CD14-positive monocyte (primary cell): ENCODE measurements at regions not wholly inside any gene's neighbourhood (a gene's known extent, or its start where the extent isn't known, plus 50 kb on each side); places are given as distances from the start of the nearest gene placed in this dataset.

Experiments used
- DNase-seq, 3 donors: peaks; one replicate each; pipeline ENCODE4 v3.0.0-alpha.2; 2011 to 2022
- H2AFZ ChIP-seq: 2 replicates; pipeline ENCODE4 v1.6.0; 2012; ENCODE audit warnings: mild to moderate bottlenecking, low read depth, low read length, inconsistent platforms; ENCODE audit not compliant: insufficient read depth, poor library complexity, severe bottlenecking
- H3K27ac ChIP-seq, 2 donors: 1 replicate in 1 of 2; 2 replicates in 1 of 2; pipeline ENCODE4 v1.5.1; 2012 to 2013; ENCODE audit warnings: low read length in 2 of 2, control low read depth in 1 of 2, inconsistent platforms in 1 of 2, low read depth in 1 of 2, mild to moderate bottlenecking in 1 of 2
- H3K27me3 ChIP-seq, 2 donors: one replicate each; pipeline versions ENCODE4 v1.6.0 to v1.6.1; 2011 to 2013; ENCODE audit warnings: low read length in 2 of 2; ENCODE audit not compliant: control insufficient read depth in 2 of 2, insufficient read depth in 2 of 2
- H3K36me3 ChIP-seq, 2 donors: replicated peaks in 1 of 2; 1 replicate in 1 of 2; 2 replicates in 1 of 2; pipeline versions ENCODE4 v1.5.1 to v1.6.1; 2012 to 2013; ENCODE audit warnings: low read length in 2 of 2, control low read depth in 1 of 2, inconsistent platforms in 1 of 2, mild to moderate bottlenecking in 1 of 2; ENCODE audit not compliant: insufficient read depth in 2 of 2, control insufficient read depth in 1 of 2
- H3K4me1 ChIP-seq, 2 donors: 1 replicate in 1 of 2; 2 replicates in 1 of 2; pipeline versions ENCODE4 v1.5.1 to v1.6.1; 2012 to 2013; ENCODE audit warnings: low read length in 2 of 2, control low read depth in 1 of 2, inconsistent platforms in 1 of 2, mild to moderate bottlenecking in 1 of 2, moderate library complexity in 1 of 2; ENCODE audit not compliant: insufficient read depth in 2 of 2, control insufficient read depth in 1 of 2
- H3K4me2 ChIP-seq: replicated peaks from 2 replicates; pipeline ENCODE3; 2012; ENCODE audit warnings: low read length, moderate library complexity, mild to moderate bottlenecking; ENCODE audit not compliant: poor library complexity, severe bottlenecking; ENCODE audit errors: extremely low read depth
- H3K4me3 ChIP-seq, 3 experiments: fragments of 200-600 bp in 1 of 3; sonication (generic) in 1 of 3; replicated peaks in 1 of 3; 1 replicate in 2 of 3; 2 replicates in 1 of 3; pipeline ENCODE4 v1.5.1; 2011 to 2013; ENCODE audit warnings: low read length in 3 of 3, mild to moderate bottlenecking in 3 of 3, control low read depth in 2 of 3, low read depth in 2 of 3, inconsistent platforms in 1 of 3, moderate library complexity in 1 of 3
- H3K79me2 ChIP-seq: 2 replicates; pipeline ENCODE4 v1.6.0; 2012; ENCODE audit warnings: mild to moderate bottlenecking, control low read depth, inconsistent platforms, low read length, moderate library complexity; ENCODE audit not compliant: insufficient read depth
- H3K9ac ChIP-seq: 2 replicates; pipeline ENCODE4 v1.6.0; 2017; ENCODE audit warnings: low read length, mild to moderate bottlenecking; ENCODE audit not compliant: insufficient read depth, poor library complexity, severe bottlenecking
- H3K9me3 ChIP-seq, 2 donors: replicated peaks in 1 of 2; 1 replicate in 1 of 2; 2 replicates in 1 of 2; pipeline versions ENCODE4 v1.5.1 to v1.6.1; 2012 to 2013; ENCODE audit warnings: low read length in 2 of 2, control low read depth in 1 of 2; ENCODE audit not compliant: control insufficient read depth in 1 of 2, insufficient read depth in 1 of 2
- H4K20me1 ChIP-seq: 2 replicates; pipeline ENCODE4 v1.6.0; 2012; ENCODE audit warnings: mild to moderate bottlenecking, low read length, control low read depth, moderate library complexity; ENCODE audit not compliant: insufficient read depth
- H3K27ac Mint-ChIP-seq, 7 donors: one replicate each; pipeline ENCODE4 v1.8.0; 2020; ENCODE audit warnings: mild to moderate bottlenecking in 7 of 7, mixed read lengths in 7 of 7, moderate library complexity in 6 of 7, inconsistent platforms in 2 of 7
- H3K27me3 Mint-ChIP-seq, 3 donors: one replicate each; pipeline ENCODE4 v1.8.0; 2021 to 2022; ENCODE audit warnings: low read depth in 3 of 3, mild to moderate bottlenecking in 3 of 3, mixed read lengths in 3 of 3, moderate library complexity in 3 of 3, inconsistent platforms in 1 of 3
- H3K36me3 Mint-ChIP-seq, 2 donors: one replicate each; pipeline ENCODE4 v1.8.0; 2020; ENCODE audit warnings: mixed read lengths in 2 of 2, inconsistent platforms in 1 of 2, mild to moderate bottlenecking in 1 of 2
- H3K4me1 Mint-ChIP-seq: one replicate; pipeline ENCODE4 v1.8.0; 2020; ENCODE audit warnings: mild to moderate bottlenecking, mixed read lengths
- H3K4me3 Mint-ChIP-seq, 2 donors: one replicate each; pipeline ENCODE4 v1.8.0; 2020; ENCODE audit warnings: mild to moderate bottlenecking in 2 of 2, mixed read lengths in 2 of 2, moderate library complexity in 1 of 2
- H3K9me3 Mint-ChIP-seq, 7 donors: one replicate each; pipeline ENCODE4 v1.8.0; 2020 to 2022; ENCODE audit warnings: mixed read lengths in 7 of 7, mild to moderate bottlenecking in 6 of 7, moderate library complexity in 6 of 7, inconsistent platforms in 2 of 7
- CTCF ChIP-seq: fragments of 200-600 bp; IDR thresholded peaks from one replicate; pipeline ENCODE4 v1.8.0; 2022; ENCODE audit warnings: antibody characterized with exemption, mild to moderate bottlenecking
- WGBS: methylation state at CpG from one replicate; pipeline ENCODE4 v1.1.5; 2013; ENCODE audit warnings: missing lambda C conversion rate; ENCODE audit not compliant: insufficient coverage; 5-methylcytosine and 5-hydroxymethylcytosine counted together
- intact Hi-C, 2 donors: fragments of 100-400 bp; cut with micrococcal nuclease; formaldehyde crosslinking; loops; one replicate each; pipeline versions ENCODE4 v1.15.0 to v1.15.1; 2023

- H3K4me2 ChIP-seq = no peak overlapping the region
- H3K27ac Mint-ChIP-seq = no peak overlapping the region
- intact Hi-C loops = no loop called here
- H2AFZ ChIP-seq = no peak overlapping the region
- no peaks in the 10 kb centered on the region for H3K36me3 Mint-ChIP-seq
- H3K4me3 ChIP-seq = no peak overlapping the region
- no peaks in the 10 kb centered on the region for H4K20me1 ChIP-seq
- no peaks in the 10 kb centered on the region for H3K36me3 ChIP-seq
- TF ChIP-seq CTCF = no peak
- no peak overlapping the region for H3K9ac ChIP-seq
- H3K79me2 ChIP-seq = no peaks in the 10 kb centered on the region
- 53% methylated on average over 4 of the region's 8 CpGs for WGBS
- H3K4me3 Mint-ChIP-seq = no peak overlapping the region
- no peaks in the 10 kb centered on the region for H3K27me3 Mint-ChIP-seq
- H3K4me1 Mint-ChIP-seq = no peaks in the 10 kb centered on the region
- H3K9me3 ChIP-seq = no peaks in the 10 kb centered on the region
- no peak for DNase-seq
- peaks cover 0 to 6% (median 0%) of the 10 kb centered on the region in 7 donors for H3K9me3 Mint-ChIP-seq
- H3K4me1 ChIP-seq = no peaks in the 10 kb centered on the region
- H3K27me3 ChIP-seq = no peaks in the 10 kb centered on the region
- no peak overlapping the region for H3K27ac ChIP-seq
Observed at GRCh38 chr1:218031901-218032300, 253.2 kb upstream of the RRP15 start.

- DNase-seq = no peak
- no peak overlapping the region for H3K27ac Mint-ChIP-seq
- Histone ChIP-seq H2AFZ (no peak overlapping the region), H3K36me3 (no peaks in the 10 kb centered on the region), H4K20me1 (no peaks in the 10 kb centered on the region), H3K4me1 (no peaks in the 10 kb centered on the region), H3K9ac (no peak overlapping the region), H3K27ac (no peak overlapping the region), H3K4me3 (no peak overlapping the region), H3K27me3 (no peaks in the 10 kb centered on the region), H3K79me2 (no peaks in the 10 kb centered on the region), H3K9me3 (peaks cover 0 to 6% of the 10 kb centered on the region in 2 donors), H3K4me2 (no peak overlapping the region)
- no peak overlapping the region for H3K4me3 Mint-ChIP-seq
- H3K4me1 Mint-ChIP-seq = no peaks in the 10 kb centered on the region
- WGBS = no CpG with 5 or more reads among the region's 7 CpGs
- no peak for TF ChIP-seq CTCF
- H3K36me3 Mint-ChIP-seq = no peaks in the 10 kb centered on the region
- no peaks in the 10 kb centered on the region for H3K27me3 Mint-ChIP-seq
- intact Hi-C loops = no loop called here
- peaks cover 0 to 6% (median 0%) of the 10 kb centered on the region in 7 donors for H3K9me3 Mint-ChIP-seq
Observed at GRCh38 chr1:218034468-218034867, 250.6 kb upstream of the RRP15 start.
